NCI-H460 (cell line): ENCODE measurements at regions not wholly inside any gene's neighbourhood (a gene's known extent, or its start where the extent isn't known, plus 50 kb on each side); places are given as distances from the start of the nearest gene placed in this dataset.
"Not testable (repeated sequence)": the region's sequence is repeated elsewhere in the genome, so short reads cannot be mapped to it uniquely, and the experiment has no call there.

Experiments used
- DNase-seq: peaks from one replicate; pipeline ENCODE4 v3.0.0-alpha.2; 2016; ENCODE audit warnings: low read depth; ENCODE audit errors: extremely low read depth

- DNase-seq = no peak
Measured at GRCh38 chr1:114270718-114271117, 117.0 kb upstream of the SYT6 start.

GRCh38 chr1:114270282-114270681, 116.6 kb upstream of the SYT6 start:
- DNase-seq = no peak

GRCh38 chr1:114269539-114269938, 115.9 kb upstream of the SYT6 start:
- DNase-seq = no peak

GRCh38 chr1:114263343-114263742, 109.7 kb upstream of the SYT6 start:
- DNase-seq = no peak

- DNase-seq = no peak
Measured at GRCh38 chr1:114262337-114262736, 108.7 kb upstream of the SYT6 start.

GRCh38 chr1:114260805-114261484, 107.3 kb upstream of the SYT6 start:
- DNase-seq = no peak

GRCh38 chr1:114259511-114260160, 106.0 kb upstream of the SYT6 start:
- no peak for DNase-seq

GRCh38 chr1:114258633-114259032, 105.0 kb upstream of the SYT6 start:
- no peak for DNase-seq

GRCh38 chr1:114258074-114258473, 104.4 kb upstream of the SYT6 start:
- DNase-seq = no peak

GRCh38 chr1:114257554-114257953, 103.9 kb upstream of the SYT6 start:
- DNase-seq = no peak

- no peak for DNase-seq
Measured at GRCh38 chr1:114253900-114254299, 100.2 kb upstream of the SYT6 start.

GRCh38 chr1:114251573-114251939, 97.9 kb upstream of the SYT6 start:
- no peak for DNase-seq

- DNase-seq = no peak
Measured at GRCh38 chr1:114250683-114251572, 97.3 kb upstream of the SYT6 start.

- no peak for DNase-seq
Measured at GRCh38 chr1:114249691-114250090, 96.0 kb upstream of the SYT6 start.

- no peak for DNase-seq
Measured at GRCh38 chr1:114248162-114248561, 94.5 kb upstream of the SYT6 start.

GRCh38 chr1:114242531-114243210, 89.0 kb upstream of the SYT6 start:
- not testable (repeated sequence) for DNase-seq

- no peak for DNase-seq
Measured at GRCh38 chr1:114238053-114238452, 84.4 kb upstream of the SYT6 start.

GRCh38 chr1:114236517-114236916, 82.8 kb upstream of the SYT6 start:
- DNase-seq = no peak

GRCh38 chr1:114235960-114236359, 82.3 kb upstream of the SYT6 start:
- no peak for DNase-seq

GRCh38 chr1:114235281-114235680, 81.6 kb upstream of the SYT6 start:
- DNase-seq = no peak
